ENCODE measurements at regions not wholly inside any gene's neighbourhood (a gene's known extent, or its start where the extent isn't known, plus 50 kb on each side); places are given as distances from the start of the nearest gene placed in this dataset.

GRCh38 chr9:36764364-36765076 lies 191.8 kb downstream of the MELK start:
- DNase-seq (ENCODE audit: low spot score): no peak

GRCh38 chr9:36765077-36765390 lies 192.3 kb downstream of the MELK start:
- DNase-seq (ENCODE audit: low spot score): no peak

GRCh38 chr9:36765468-36766341 lies 193.0 kb downstream of the MELK start:
- peak; percentile 92 for DNase-seq (ENCODE audit: low spot score)

- DNase-seq (ENCODE audit: low spot score): no peak
Observed at GRCh38 chr9:36768677-36769076, 196.0 kb downstream of the MELK start.

- DNase-seq (ENCODE audit: low spot score): no peak
Observed at GRCh38 chr9:36770025-36770424, 197.3 kb downstream of the MELK start.

GRCh38 chr9:36772449-36773403 lies 200.0 kb downstream of the MELK start:
- DNase-seq (ENCODE audit: low spot score): no peak

GRCh38 chr9:36778682-36779081 lies 206.0 kb downstream of the MELK start:
- DNase-seq (ENCODE audit: low spot score): no peak

- DNase-seq (ENCODE audit: low spot score): no peak
Observed at GRCh38 chr9:36779582-36779981, 206.9 kb downstream of the MELK start.

GRCh38 chr9:36780186-36780585 lies 207.5 kb downstream of the MELK start:
- no peak for DNase-seq (ENCODE audit: low spot score)

GRCh38 chr9:36781533-36781932 lies 208.8 kb downstream of the MELK start:
- DNase-seq (ENCODE audit: low spot score): no peak
